IMR-90 (cell line): ENCODE measurements at regions not wholly inside any gene's neighbourhood (a gene's known extent, or its start where the extent isn't known, plus 50 kb on each side); places are given as distances from the start of the nearest gene placed in this dataset.

Experiments
- ATAC-seq: fragments of 200-7000 bp; cut with Tn5 transposase; 2 replicates; pipeline ENCODE4 v1.9.1; 2020; ENCODE audit warnings: low read depth, mild to moderate bottlenecking, moderate library complexity
- BruUV-seq: library from RNA; stranded (reverse); fragments of 400-500 nt; replicated peaks from 2 replicates; lab custom pipeline; 2021; lab: Mats Ljungman, UMichigan
- CTCF ChIA-PET: fragments of 300-600 bp; formaldehyde crosslinking; extraction: SDS; loops from one replicate; lab custom pipeline; 2021; ENCODE audit warnings: antibody characterized with exemption; lab: Yijun Ruan, JAX
- POLR2A ChIA-PET: fragments of 300-600 bp; sonication (Branson Sonifier 250); formaldehyde crosslinking; loops from one replicate; lab custom pipeline; 2022; ENCODE audit warnings: antibody characterized with exemption; ENCODE audit not compliant: unreplicated experiment; lab: Charles Lee
- DNase-seq: peaks from one replicate; pipeline ENCODE4 v3.0.0; 2013
- H2AFZ ChIP-seq: replicated peaks from 2 replicates; pipeline ENCODE3; 2013; ENCODE audit warnings: low read length, mild to moderate bottlenecking; ENCODE audit not compliant: poor library complexity
- H2AK5ac ChIP-seq: 2 replicates; pipeline ENCODE4 v1.6.1; 2013; ENCODE audit warnings: low read depth, low read length, inconsistent platforms
- H2AK9ac ChIP-seq: replicated peaks from 2 replicates; pipeline ENCODE3; 2013; ENCODE audit warnings: mild to moderate bottlenecking, low read depth, low read length, moderate library complexity; ENCODE audit not compliant: poor library complexity
- H2BK120ac ChIP-seq: 2 replicates; pipeline ENCODE4 v1.6.1; 2013; ENCODE audit warnings: low read depth, low read length, inconsistent platforms
- H2BK15ac ChIP-seq: 3 replicates; pipeline ENCODE4 v1.6.1; 2013; ENCODE audit warnings: low read depth, low read length, inconsistent platforms
- H2BK20ac ChIP-seq: 2 replicates; pipeline ENCODE4 v1.6.1; 2013; ENCODE audit warnings: low read depth, mild to moderate bottlenecking, inconsistent platforms, low read length, moderate library complexity
- H2BK5ac ChIP-seq: 2 replicates; pipeline ENCODE4 v1.6.1; 2013; ENCODE audit warnings: mild to moderate bottlenecking, low read depth, low read length, inconsistent platforms; ENCODE audit not compliant: poor library complexity, severe bottlenecking
- H3K14ac ChIP-seq: replicated peaks from 2 replicates; pipeline ENCODE4 v1.6.1; 2013; ENCODE audit warnings: low read depth, low read length, inconsistent platforms
- H3K18ac ChIP-seq: 2 replicates; pipeline ENCODE4 v1.6.1; 2013; ENCODE audit warnings: low read depth, low read length, control low read depth
- H3K23ac ChIP-seq: 2 replicates; pipeline ENCODE4 v1.6.1; 2013; ENCODE audit warnings: low read depth, low read length, inconsistent platforms
- H3K27ac ChIP-seq: 2 replicates; pipeline ENCODE4 v1.5.1; 2013; ENCODE audit warnings: mild to moderate bottlenecking, control low read depth, low read length; ENCODE audit not compliant: insufficient read depth
- H3K27me3 ChIP-seq: 2 replicates; pipeline ENCODE4 v1.6.1; 2013; ENCODE audit warnings: low read length; ENCODE audit not compliant: control insufficient read depth, insufficient read depth
- H3K36me3 ChIP-seq: 2 replicates; pipeline ENCODE4 v1.6.1; 2013; ENCODE audit warnings: low read length, mixed read lengths; ENCODE audit not compliant: control insufficient read depth, insufficient read depth
- H3K4ac ChIP-seq: 2 replicates; pipeline ENCODE4 v1.6.1; 2013; ENCODE audit warnings: low read depth, low read length, inconsistent platforms
- H3K4me1 ChIP-seq: 2 replicates; pipeline ENCODE4 v1.6.1; 2013; ENCODE audit warnings: low read length, mixed read lengths; ENCODE audit not compliant: control insufficient read depth, insufficient read depth
- H3K4me2 ChIP-seq: 2 replicates; pipeline ENCODE4 v1.6.1; 2013; ENCODE audit warnings: low read depth, mild to moderate bottlenecking, control low read depth, low read length, moderate library complexity
- H3K4me3 ChIP-seq: 2 replicates; pipeline ENCODE4 v1.5.1; 2013; ENCODE audit warnings: low read depth, mild to moderate bottlenecking, control low read depth, low read length, moderate library complexity; ENCODE audit not compliant: insufficient read depth
- H3K56ac ChIP-seq: 2 replicates; pipeline ENCODE4 v1.6.1; 2013; ENCODE audit warnings: low read length, inconsistent platforms; ENCODE audit not compliant: insufficient read depth; ENCODE audit errors: extremely low read depth
- H3K79me1 ChIP-seq, 2 experiments: 2 replicates each; pipeline ENCODE4 v1.6.1; 2013; ENCODE audit warnings: low read length in 2 of 2, inconsistent platforms in 1 of 2, low read depth in 1 of 2
- H3K9ac ChIP-seq: 2 replicates; pipeline ENCODE4 v1.6.1; 2013; ENCODE audit warnings: low read depth, low read length, control low read depth
- H3K9me1 ChIP-seq: 2 replicates; pipeline ENCODE4 v1.6.1; 2013; ENCODE audit warnings: low read length, inconsistent platforms; ENCODE audit not compliant: insufficient read depth
- H3K9me3 ChIP-seq: 2 replicates; pipeline ENCODE4 v1.6.1; 2013; ENCODE audit warnings: low read length; ENCODE audit not compliant: control insufficient read depth, insufficient read depth
- H4K20me1 ChIP-seq: 2 replicates; pipeline ENCODE4 v1.6.1; 2013; ENCODE audit warnings: low read length, inconsistent platforms; ENCODE audit not compliant: insufficient read depth
- H4K5ac ChIP-seq: 2 replicates; pipeline ENCODE4 v1.6.1; 2013; ENCODE audit warnings: mild to moderate bottlenecking, low read depth, low read length, control low read depth
- H4K8ac ChIP-seq, 2 experiments: 2 replicates each; pipeline ENCODE4 v1.6.1; 2013; ENCODE audit warnings: low read depth in 2 of 2, low read length in 2 of 2, control low read depth in 1 of 2, inconsistent platforms in 1 of 2
- H4K91ac ChIP-seq: 2 replicates; pipeline ENCODE4 v1.6.1; 2013; ENCODE audit warnings: low read depth, low read length, inconsistent platforms; ENCODE audit not compliant: insufficient read depth
- BHLHE40 ChIP-seq: fragments of 150-350 bp; IDR thresholded peaks from 2 replicates; pipeline ENCODE4 v1.6.1; 2016; ENCODE audit warnings: mild to moderate bottlenecking, low read depth, low read length
- CEBPB ChIP-seq: IDR thresholded peaks from 2 replicates; pipeline ENCODE4 v1.6.1; 2012; ENCODE audit warnings: low read depth, low read length, improper control_type of control experiment
- CHD1 ChIP-seq: IDR thresholded peaks from 2 replicates; pipeline ENCODE4 v1.6.1; 2012; ENCODE audit warnings: low read depth, low read length, improper control_type of control experiment
- FOS ChIP-seq: fragments of 150-350 bp; IDR thresholded peaks from 2 replicates; pipeline ENCODE4 v1.6.1; 2016; ENCODE audit warnings: low read depth, low read length
- MAFK ChIP-seq: IDR thresholded peaks from 2 replicates; pipeline ENCODE4 v1.6.1; 2012; ENCODE audit warnings: low read depth, low read length, improper control_type of control experiment
- NFE2L2 ChIP-seq: fragments of 150-350 bp; IDR thresholded peaks from 2 replicates; pipeline ENCODE4 v1.6.1; 2016; ENCODE audit warnings: low read depth, mild to moderate bottlenecking, low read length
- RAD21 ChIP-seq: IDR thresholded peaks from 2 replicates; pipeline ENCODE4 v1.6.1; 2012; ENCODE audit warnings: low read length, improper control_type of control experiment
- RCOR1 ChIP-seq: IDR thresholded peaks from 2 replicates; pipeline ENCODE4 v1.6.1; 2012; ENCODE audit warnings: mild to moderate bottlenecking, low read length, improper control_type of control experiment; ENCODE audit not compliant: insufficient replicate concordance
- SMC3 ChIP-seq: fragments of 150-350 bp; IDR thresholded peaks from 2 replicates; pipeline ENCODE4 v1.6.1; 2016; ENCODE audit warnings: low read depth, mild to moderate bottlenecking, antibody characterized with exemption, low read length, moderate library complexity
- WGBS, 2 experiments: methylation state at CpG; one replicate each; pipeline versions ENCODE4 v1.1.5 to v1.1.7; 2013; ENCODE audit warnings: missing lambda C conversion rate in 2 of 2; ENCODE audit not compliant: insufficient read length in 1 of 2; ENCODE audit errors: extremely low coverage in 2 of 2; 5-methylcytosine and 5-hydroxymethylcytosine counted together
- dilution Hi-C: fragments of 300-500 bp; cut with HindIII; formaldehyde crosslinking; loops from one replicate; pipeline ENCODE4 v1.14.3; 2018; ENCODE audit warnings: low sequenced_read_pairs; ENCODE audit not compliant: unreplicated experiment
- in situ Hi-C: fragments of 300-500 bp; cut with MboI; formaldehyde crosslinking; loops from 3 replicates; pipeline ENCODE4 v1.14.3; 2019; ENCODE audit warnings: low sequenced_read_pairs, inconsistent platforms, mixed read lengths
- intact Hi-C: fragments of 100-400 bp; cut with micrococcal nuclease; formaldehyde crosslinking; loops from 2 replicates; pipeline ENCODE4 v1.10.0; 2022

DNA sequence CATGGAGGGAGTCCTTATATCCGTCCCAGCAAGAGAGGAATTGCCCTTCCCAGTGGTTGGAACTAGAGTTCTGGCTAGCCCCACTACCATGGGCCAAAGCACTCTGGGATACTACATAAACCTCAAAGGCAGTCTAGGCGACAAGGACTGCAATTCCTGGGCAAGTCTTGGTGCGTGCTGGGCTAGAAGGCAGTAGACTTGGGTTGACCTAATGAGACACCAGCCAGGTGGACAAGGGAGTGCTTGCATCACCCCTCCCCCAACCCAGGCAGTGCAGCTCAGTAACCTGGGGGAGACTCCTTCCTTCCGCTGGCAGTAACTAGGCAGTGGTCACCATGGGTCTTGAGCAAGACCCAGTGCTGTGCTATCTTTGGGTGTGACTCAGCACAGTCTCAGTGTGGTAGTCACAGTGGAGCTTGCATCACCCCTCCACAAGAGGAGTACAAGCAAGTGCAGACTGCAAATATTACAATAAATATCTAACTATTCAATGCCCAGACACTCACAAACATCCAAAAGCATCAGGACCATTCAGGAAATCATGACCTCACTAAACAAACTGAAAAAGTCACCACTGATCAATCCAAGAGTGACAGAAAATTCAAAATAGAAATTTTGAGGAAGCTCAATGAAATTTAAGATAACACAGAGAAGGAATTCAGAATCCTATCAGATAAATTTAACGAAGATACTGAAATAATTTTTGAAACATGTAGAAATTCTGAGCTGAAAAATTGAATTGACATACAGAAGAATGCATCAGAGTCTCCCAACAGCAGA lies 84.7 kb upstream of the LYPLAL1 start:
- ATAC-seq (peak; percentile 93), DNase-seq (peak; percentile 97)
- Histone ChIP-seq H3K23ac (0 out of 2 replicates have a peak overlapping the region, but pooled peaks have one; percentile 35), H3K18ac (peak overlapping the region; percentile 29), H3K27me3 (no peaks in the 10 kb centered on the region), H3K4me1 (peaks cover 6% of the 10 kb centered on the region), H4K8ac (peak overlapping the region in 1 of 2 experiments; percentile 46; a peak in 1 of 4 replicates), H3K4me3 (no peak overlapping the region), H3K56ac (no peak overlapping the region), H3K27ac (no peak overlapping the region), H3K9me3 (no peaks in the 10 kb centered on the region), H2AK5ac (peak overlapping the region; percentile 73), H2AK9ac (peak overlapping the region; percentile 17), H3K79me1 (no peaks in the 10 kb centered on the region), H4K20me1 (no peaks in the 10 kb centered on the region), H3K9ac (no peak overlapping the region), H3K36me3 (no peaks in the 10 kb centered on the region), H2BK20ac (peak overlapping the region; percentile 86), H3K4ac (peak overlapping the region; percentile 79), H4K5ac (peak overlapping the region; percentile 24; the same call in 1 of the 2 replicates), H4K91ac (peak overlapping the region; percentile 62), H2AFZ (peak overlapping the region; percentile 74), H2BK120ac (peak overlapping the region; percentile 77), H3K14ac (peak overlapping the region; percentile 48; the same call in 1 of the 2 replicates), H3K9me1 (peaks cover 5% of the 10 kb centered on the region; the same call in 1 of the 2 replicates), H2BK15ac (peak overlapping the region; percentile 59; the same call in 1 of the 3 replicates), H3K4me2 (no peak overlapping the region), H2BK5ac (peak overlapping the region; percentile 59)
- TF ChIP-seq FOS (peak; percentile 96), CHD1 (no peak), SMC3 (peak; percentile 27; the same call in 1 of the 2 replicates), BHLHE40 (peak; percentile 46), MAFK (peak; percentile 50; the same call in 1 of the 2 replicates), NFE2L2 (peak; percentile 89), RAD21 (0 out of 2 replicates have a peak, but pooled peaks have one; percentile 14), RCOR1 (no peak), CEBPB (peak; percentile 100)
- POLR2A ChIA-PET = no interaction called here
- CTCF ChIA-PET = interaction anchor here (1.0 kb wide), 1 partner anchor 20 kb away, joined by 5 read pairs; no protein-coding TSS in a partner anchor
- 100% methylated on average over 1 of the region's 5 CpGs; no CpG with 5 or more reads in 1 of the 2 experiments for WGBS, 2 experiments
- dilution Hi-C loops = no loop called here
- in situ Hi-C loops = loop anchor here (25.0 kb wide), 1 partner anchor 473 kb away; no protein-coding TSS in a partner anchor
- intact Hi-C loops = loop anchor here (5.0 to 10.0 kb wide), 2 partner anchors 298 to 476 kb away; no protein-coding TSS in a partner anchor
- BruUV-seq = no TSS peak
